GF-D8 (cell line): ENCODE measurements at regions not wholly inside any gene's neighbourhood (a gene's known extent, or its start where the extent isn't known, plus 50 kb on each side); places are given as distances from the start of the nearest gene placed in this dataset.
"Not testable (repeated sequence)": the region's sequence is repeated elsewhere in the genome, so short reads cannot be mapped to it uniquely, and the experiment has no call there.

Experiments used
- DNase-seq: peaks from one replicate; lab custom pipeline; 2025; lab: John Stamatoyannopoulos, UW

DNA sequence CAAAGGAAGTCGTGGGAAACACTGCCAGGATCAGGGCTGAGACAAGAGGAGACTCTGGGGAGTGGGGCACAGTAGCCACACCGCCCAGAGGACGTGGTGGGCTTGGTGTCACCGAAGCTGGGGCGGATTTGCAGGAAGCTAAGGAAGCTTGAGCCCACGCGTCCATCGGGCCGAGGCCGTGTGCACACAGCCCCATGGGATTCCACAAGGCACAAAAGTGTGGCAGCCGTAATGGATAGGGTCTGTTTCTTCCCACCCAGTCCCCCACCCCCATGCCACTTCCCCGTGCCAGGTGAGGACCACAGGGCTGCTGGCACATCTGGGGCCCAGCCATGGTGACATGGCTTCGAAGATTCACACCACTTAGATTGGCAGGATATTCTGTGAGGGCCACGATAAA, 153.2 kb upstream of the SPACA7 start:
- no peak for DNase-seq

DNA sequence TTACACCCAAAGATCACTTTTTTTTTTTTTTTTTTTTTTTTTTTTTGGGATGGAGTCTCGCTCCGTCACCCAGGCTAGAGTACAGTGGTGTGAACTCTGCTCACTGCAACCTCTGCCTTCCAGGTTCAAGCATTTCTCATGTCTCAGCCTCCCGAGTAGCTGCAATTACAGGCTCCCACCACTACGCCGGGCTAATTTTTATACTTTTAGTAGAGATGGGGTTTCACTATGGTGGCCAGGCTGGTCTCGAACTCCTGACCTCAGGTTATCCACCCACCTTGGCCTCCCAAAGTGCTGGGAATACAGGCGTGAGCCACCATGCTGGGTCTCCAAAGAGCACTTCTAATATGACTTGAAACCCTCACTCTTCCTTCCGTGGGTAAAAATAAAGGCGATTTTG, 152.2 kb upstream of the SPACA7 start:
- DNase-seq: not testable (repeated sequence)

DNA sequence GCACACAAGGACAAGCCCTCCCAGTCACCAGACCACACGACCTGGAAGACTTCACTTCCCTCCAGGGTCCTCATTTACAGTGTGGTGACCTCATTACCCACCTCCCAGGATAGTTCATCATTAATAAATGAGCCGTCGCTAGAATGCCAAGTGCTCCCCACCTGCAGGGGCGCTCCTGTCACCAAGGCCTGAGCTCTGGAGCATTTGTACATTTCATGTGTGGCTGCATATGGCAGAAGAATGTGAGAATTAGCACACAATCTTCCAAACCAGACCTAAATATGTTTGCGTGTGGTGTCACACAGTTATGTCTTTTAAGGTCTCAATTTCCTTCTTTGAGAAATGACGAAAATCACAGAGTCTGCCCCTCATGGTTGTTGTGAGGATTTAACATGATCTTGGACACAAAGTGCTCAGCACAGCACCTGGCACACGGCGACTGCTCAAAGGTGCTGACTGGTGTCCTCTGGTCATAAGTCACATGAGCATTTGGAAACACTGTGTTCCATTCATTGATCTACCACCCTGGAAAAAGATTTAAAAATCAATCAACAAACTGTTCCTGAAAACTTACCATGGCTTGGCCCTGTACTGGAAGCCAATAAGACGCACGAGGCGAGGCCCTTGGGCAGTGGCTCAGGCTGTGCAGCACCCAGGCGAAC, 150.6 kb upstream of the SPACA7 start:
- DNase-seq: no peak

DNA sequence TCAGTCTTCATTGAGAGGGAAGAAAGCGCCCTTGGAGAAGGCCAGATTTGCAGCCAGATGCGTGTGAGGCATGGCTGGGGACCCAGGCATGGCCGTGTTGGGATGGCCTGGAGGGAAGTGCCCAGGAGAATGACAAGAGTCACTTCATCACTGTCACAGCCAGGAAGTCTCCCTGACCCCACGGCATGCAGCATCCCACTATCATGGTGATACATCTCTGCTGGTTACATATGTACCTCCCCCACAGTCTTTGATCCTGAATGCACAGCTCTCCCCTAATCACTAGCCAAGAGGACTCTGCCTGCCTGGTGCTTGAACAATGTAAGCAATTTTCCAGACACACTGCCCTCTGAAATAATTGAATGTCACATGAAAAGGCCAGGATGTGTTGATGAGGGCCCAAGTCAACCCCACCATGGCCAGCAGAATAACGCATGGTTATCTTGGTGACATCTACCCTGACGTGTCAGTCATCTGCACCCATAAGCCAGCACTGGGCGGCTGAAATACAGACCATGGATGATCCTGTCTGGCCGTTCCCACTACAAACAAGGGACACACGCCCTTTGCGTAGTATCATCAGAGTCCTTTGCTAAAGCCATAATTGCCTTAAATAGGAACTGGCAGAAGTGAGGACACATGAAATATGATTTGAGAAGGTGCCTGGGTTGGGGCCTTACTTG, 149.7 kb upstream of the SPACA7 start:
- DNase-seq: no peak

DNA sequence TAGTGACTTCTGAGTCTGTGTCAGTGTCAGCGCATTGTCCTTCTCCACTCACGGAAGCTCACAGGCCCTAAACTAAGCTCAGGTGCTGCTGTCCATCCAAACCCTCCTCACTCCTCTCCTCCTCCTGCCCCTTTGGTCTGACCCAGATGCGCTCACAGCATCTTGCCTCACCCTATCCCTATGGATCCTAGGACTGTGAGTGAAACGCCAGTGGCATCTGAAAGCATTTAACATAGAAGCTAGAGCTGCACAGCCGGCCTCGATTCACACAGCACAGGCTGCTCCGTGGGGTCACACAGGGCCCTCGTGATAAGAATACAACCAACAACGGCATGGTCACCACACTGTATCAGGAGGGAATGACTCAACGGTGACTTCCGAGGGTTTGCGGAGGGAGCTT, 149.1 kb upstream of the SPACA7 start:
- DNase-seq: no peak

DNA sequence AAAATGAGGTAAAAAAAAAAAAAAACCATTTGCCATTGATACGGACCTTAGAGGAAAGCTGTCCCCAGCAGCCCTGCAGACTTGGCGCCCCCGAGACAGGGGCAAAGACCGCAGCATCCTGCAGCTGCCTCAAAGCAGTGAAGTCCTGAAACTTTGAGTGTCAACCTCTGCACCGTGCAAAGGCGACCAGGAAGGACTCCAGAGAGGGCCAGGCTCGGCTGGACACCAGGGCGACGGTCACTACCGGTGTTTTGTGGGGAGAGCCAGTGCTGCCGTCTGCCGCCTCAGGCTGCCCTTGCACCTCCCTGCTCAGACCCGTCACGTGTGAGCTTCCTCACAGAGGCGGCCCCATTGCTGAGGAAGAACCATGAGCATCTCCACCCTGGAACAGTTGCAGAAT, 146.7 kb upstream of the SPACA7 start:
- DNase-seq: no peak

DNA sequence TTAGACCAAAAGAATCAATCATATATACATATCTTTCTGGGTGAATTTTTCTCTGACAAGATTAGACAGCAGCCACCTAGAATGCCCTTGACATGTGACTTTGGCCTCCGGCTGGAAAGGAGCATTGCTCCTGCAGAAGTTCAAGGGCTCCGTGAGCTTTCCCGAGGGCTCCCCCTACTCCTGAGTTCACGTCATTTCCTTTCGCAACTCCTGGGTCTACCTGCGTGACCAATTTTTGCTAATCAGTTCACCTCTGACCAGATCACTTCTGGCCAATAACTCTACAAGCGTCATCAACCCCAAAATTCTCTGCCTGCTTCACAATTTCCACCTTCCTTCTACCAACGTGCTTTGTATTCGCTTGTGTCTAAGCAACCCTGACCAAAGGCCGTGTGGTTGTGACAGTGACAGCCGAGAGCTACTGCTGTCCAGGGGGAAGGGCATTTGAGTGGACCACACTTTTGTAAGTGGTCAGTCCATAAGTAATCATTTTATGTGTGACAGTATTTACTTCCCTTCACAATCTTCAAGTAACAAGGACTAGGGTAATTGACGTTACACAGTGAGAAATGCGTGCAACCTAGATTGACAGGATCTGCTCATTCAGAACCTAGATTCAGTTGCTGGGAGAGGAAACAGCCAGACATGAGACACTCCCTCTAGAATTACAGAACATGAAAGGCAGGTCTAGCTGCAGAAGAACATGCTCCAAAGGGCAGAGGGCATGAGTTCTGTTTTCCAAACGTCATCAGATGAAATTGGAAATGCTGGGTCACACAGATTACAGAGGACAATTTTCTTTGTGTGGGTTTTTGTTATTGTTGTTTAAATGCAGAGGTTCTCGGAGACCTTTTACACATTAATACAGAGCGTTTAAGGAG, 145.9 kb upstream of the SPACA7 start:
- no peak for DNase-seq

DNA sequence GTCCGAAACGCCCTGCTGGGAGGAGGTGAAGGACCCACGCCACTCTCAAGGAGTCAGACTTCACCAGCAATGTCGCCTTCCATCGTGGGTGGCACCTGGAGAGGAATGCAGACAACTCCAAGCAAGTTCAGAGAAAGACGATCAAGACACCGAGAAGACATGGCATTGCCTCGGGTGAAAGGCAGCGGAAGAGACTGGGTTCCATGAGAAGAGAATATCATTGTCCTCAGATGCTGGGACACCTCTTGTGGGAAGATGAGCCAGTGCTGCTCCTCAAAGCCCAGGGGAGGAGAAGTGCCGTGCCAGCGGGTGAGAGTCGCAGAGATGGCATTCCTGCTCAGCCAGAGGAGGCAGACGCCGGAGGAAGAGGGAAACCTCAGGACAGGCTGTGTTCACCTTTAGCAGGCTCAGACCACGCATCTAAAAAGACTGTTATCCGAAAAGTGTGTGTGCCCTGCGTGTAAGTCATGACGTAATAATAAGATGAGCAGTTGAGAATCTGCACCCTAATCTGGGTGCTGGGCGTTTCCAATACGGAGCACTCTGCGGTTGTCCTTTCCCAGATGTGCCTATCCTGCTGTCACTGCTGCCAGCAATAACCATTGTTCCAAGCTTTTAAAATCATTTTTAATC, 144.6 kb upstream of the SPACA7 start:
- DNase-seq: no peak

DNA sequence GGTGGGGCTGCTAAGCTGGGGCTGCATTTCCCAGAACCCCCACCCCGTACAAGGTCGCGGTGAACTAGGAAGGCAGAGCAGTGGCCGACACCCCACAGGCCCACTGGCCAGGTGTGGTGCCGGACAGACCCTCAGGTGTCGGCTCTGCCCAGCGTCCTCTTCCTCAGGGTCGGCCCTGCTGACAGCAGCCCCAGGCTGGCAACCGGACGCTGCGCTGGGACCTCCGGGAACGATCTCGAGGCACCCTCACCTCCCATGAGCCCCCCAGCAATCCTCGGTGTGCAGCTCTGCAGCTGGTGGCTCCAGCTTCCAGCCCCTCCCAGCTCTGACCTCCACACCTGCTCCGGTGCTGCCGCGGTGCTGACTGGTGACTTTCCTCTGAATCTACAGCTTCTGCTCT, 142.9 kb upstream of the SPACA7 start:
- DNase-seq: no peak

DNA sequence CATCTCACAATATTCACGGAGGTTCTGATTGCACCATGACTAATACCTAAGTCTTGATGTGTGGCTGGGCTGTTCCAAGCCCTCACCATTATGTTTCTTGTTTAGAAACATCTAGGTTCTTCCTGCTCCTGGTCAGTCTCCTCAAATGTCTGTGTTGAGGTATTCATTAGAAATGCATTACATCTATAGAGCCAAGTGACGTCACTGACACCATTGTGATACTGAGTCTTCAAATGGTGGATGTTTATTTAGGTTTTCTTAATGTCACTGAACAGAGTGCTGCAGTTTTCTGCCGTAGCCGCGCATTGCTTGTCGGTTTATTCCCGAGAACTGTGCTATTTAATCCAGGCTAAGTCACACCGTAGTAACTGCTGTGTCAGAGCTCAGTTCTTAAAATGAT, 142.4 kb upstream of the SPACA7 start:
- DNase-seq: no peak

DNA sequence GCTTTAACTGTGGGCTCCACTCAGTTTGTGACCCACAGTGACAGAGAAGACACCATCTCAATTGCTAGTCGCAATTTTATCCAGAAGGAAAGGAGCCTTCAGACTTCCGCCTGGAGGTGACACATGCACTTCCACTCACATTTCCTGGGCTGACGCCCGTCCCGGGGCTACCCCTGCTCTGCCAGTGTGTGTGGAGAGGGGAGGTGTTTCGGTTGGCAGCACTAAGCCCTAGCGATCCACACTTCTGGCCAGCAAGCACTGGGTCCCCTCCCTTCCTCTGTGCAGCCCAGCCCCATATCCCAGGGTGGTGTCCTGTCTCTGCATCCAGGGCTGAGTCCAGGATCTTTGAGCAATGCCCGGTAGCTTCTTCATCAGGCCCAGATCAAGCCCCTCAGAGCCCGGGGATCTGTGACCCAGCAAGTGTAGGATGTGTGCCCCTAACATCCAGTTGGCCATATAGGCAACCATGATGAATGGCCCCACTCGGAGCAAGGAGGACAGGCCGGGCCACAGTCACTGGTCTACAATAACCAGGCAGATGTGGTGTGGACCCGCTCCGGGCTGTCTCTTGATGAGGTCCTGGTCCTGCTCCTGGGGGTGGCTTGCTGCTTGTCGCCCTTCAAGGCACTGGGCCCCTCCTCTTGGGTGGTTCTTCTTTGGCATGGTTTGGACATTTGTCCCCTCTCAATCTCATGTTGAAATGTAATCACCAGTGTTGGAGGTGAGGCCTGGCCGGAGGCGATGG, 141.9 kb upstream of the SPACA7 start:
- no peak for DNase-seq

DNA sequence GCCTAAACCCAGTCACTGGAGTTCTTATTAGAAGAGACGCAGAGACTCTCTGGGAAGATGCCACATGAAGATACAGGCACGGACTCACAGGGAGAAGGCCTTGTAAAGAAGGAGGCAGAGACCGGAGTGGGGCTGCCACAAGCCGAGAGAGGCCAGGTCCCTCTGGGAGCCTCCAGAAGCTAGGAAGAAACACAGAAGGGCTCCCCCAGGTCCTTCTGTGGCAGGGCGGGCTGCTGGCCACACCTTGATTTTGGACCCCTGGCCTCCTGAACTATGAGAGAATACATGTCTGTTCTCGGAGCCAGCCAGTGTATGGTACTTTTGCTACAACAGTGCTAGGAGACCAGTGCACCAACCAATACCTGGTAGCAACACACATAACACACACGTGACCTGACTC, 140.1 kb upstream of the SPACA7 start:
- no peak for DNase-seq

DNA sequence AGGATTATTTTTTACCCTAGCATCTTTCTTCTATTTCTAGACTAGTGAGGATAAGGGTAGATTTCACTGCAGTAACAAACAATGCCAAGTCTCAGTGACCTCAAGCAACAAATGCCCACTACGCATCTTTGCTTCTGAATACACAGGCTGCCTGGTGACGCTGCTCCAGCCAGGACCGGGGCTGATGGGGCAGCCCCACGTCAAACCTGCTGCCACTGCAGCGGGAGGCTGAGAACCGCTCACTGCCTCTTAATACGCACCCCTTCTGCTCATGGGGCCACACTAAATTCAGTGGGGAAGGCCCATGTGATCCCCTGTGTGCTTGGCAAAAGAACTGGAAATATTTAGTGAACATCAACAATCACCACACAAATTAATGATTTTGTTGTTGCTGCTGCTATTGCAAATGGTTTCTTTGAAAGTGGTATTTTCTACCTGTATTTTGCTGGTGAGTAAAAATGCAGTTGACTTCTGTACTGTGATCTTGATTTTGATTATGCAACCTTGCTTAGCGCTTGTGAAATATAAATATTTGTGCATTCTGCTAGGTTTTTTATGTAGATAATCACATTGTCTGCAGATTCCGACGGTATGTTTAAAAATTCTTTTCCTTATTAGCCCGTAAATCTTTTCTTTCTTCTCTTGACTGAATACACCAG, 139.5 kb upstream of the SPACA7 start:
- no peak for DNase-seq

DNA sequence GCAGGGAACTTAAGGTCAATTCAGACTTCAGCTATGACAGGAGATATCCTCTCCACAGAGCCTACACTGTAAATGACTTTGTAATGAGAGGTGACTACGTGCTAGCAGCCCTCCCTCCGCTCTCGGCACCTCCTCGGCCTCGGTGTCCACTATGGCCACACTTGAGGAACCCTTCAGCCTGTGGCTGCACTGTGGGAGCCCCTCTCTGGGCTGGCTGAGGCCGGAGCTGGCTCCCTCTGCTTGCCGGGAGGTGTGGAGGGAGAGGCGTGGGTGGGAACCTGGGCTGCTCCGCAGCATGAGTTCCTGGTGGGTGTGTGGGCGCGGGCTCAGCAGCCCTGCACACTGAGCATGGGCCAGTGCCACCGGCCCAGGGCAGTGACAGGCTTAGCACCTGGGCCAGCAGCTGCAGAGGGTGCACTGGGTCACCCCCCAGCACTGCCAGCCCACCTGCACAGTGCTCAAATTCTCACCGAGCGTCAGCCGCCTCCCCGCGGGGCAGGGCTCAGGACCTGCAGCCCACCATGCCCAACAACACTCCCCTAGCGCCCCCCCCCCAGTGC, 137.6 kb upstream of the SPACA7 start:
- DNase-seq: no peak

DNA sequence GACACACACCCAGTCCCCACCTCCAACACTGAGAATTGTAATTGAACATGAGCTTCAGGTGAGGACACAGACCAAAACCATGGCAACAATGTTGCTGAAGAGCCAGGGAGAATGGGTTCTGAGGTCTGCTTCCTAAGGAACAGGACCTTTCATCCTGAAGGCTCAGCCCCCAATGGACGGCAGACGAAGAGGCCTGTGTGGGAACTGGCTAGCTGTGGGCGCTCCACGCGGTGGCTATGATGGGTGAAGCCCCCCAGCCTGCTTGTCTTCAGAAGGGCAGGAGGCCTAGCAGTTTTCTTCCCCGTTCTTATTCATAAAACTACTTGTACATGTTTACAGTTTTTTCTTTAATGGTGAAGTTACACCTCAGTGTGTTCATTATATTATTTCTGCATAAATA, 136.1 kb upstream of the SPACA7 start:
- no peak for DNase-seq

DNA sequence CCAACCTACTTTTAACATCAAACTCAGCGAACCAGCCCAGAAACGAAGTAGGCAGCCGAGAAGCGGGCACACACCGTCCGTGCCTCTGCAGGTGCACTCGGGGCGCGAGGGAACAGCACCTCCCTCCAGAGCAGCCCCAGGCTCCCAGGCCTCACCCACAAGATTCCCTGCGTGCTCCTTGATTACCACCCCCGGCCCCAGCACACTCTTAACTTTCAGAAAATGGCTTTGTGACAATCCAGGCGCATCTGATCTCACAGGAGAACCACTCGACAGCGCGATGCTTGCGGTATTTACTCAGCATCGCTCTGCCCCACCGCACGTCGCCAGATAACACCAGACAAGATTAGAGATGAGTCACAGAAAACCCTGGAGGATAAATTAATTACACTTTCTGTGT, 134.9 kb upstream of the SPACA7 start:
- no peak for DNase-seq

DNA sequence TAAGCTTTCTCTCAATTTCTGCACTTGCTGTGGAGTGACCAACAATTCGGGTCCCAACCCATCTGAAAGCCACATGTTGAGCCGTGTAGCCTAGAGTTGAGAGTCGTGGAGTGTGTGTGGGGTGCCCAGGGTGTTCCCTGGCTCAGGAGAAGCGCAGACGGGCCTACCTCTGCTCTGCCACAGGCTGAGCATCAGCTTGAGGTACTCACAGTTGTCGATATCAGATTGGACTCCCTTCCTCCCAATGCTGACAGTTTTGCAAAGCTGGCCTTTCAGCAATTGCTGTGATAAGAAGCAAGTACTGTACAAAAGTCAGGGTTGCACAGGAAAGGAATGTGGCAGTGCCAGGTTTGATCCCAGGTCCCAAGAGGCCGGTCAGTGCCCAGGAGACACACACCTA, 133.4 kb upstream of the SPACA7 start:
- no peak for DNase-seq

DNA sequence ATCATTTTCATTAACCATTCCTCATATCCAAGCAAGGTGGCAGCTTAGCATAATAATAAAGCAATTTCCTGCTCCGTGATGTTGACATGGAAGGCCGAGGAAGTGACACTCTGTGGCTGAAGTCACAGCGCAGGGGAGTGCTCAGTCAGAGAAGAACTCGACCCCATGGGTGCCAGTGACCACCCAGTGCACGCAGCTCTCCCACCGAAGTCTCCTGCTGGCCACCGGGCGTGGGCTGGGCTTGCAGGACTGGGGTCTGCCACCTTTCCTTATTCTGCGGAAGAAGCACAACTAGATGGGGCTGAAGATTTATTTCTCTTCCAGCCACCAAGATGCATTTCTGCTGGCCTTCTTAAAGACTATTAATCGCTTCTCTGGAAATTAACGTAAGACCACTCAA, 132.1 kb upstream of the SPACA7 start:
- DNase-seq: no peak

DNA sequence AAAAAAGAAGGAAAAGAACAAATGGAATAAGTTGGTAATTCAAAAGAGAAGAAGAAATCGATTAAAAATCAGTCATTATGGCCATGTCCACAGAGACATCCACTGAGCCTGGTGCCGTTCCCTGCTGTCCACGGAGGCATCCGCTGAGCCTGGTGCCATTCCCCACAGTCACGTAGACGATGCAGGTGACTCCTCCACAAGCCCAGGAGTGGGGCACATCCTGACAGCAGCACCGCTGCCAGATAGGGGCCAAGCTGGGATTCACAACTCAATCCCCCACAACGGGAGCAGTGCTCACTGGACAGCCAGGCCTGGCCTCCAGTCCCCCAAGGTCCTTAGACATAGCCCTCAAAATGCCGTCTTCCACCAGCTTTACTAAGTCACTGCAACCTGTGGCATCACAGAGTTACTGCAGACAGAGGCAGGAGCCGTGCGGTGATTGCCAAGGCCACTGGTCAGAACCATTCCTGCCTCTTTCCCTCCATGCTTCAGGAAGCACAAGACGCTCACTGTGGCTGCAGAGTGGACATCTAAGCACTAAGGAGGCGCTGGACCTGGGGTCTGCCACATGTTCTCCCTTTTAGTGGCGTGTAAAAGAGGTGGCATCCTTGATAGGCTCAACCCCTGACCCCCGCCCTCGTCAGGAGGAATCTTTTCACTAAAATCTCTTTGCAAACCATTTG, 131.5 kb upstream of the SPACA7 start:
- DNase-seq: no peak

DNA sequence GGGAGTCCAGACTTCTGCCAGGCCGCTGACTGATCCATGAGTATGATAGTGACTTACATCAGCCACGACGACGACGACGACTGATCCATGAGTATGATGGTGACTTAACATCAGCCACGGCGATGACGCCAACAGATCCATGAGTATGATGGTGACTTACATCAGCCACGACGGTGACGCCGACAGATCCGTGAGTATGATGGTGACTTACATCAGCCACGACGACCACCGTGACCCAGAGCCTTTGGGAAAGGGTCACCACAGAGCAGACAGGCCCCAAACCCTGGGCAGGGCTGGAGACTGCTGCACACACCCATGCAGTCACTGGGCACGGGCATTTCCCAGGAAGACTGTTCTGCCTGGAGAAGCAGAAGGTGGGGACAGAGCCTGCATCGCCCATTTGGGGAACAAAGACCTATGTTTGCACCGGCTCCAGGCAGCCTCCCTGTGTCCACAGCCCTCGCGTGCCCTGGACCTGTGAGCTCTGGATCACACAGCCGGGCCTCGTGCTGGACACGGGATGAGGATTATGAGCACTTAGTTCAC, 130.9 kb upstream of the SPACA7 start:
- DNase-seq: no peak
